Fibroblast of pulmonary artery (primary cell): ENCODE measurements at regions not wholly inside any gene's neighbourhood (a gene's known extent, or its start where the extent isn't known, plus 50 kb on each side); places are given as distances from the start of the nearest gene placed in this dataset.

Source experiments
- DNase-seq: peaks from one replicate; pipeline ENCODE4 v3.0.0-alpha.2; 2010; ENCODE audit warnings: low read depth
- H3K4me3 ChIP-seq: replicated peaks from 2 replicates; pipeline ENCODE4 v1.5.1; 2011; ENCODE audit warnings: low read depth, mild to moderate bottlenecking, control low read depth, low read length, moderate library complexity
- CTCF ChIP-seq: IDR thresholded peaks from 2 replicates; pipeline ENCODE4 v1.5.1; 2011; ENCODE audit warnings: mild to moderate bottlenecking, control low read depth, low read length, inconsistent platforms; ENCODE audit errors: missing control alignments

GRCh38 chr7:142614116-142614515 is 135.2 kb upstream of the PRSS1 start:
- no peak for TF ChIP-seq CTCF
- no peak for DNase-seq

GRCh38 chr7:142612237-142612881 is 136.9 kb upstream of the PRSS1 start:
- no peak overlapping the region for H3K4me3 ChIP-seq
- peak; percentile 29 for DNase-seq
- no peak for TF ChIP-seq CTCF

More at GRCh38 chr7:142614116-142614515, 135.2 kb upstream of the PRSS1 start:
- no peak overlapping the region for H3K4me3 ChIP-seq

GRCh38 chr7:142611566-142612236 is 137.6 kb upstream of the PRSS1 start:
- H3K4me3 ChIP-seq = no peak overlapping the region
- peak; percentile 24 for DNase-seq
- no peak for TF ChIP-seq CTCF

GRCh38 chr7:142608630-142609428 is 140.4 kb upstream of the PRSS1 start:
- H3K4me3 ChIP-seq = no peak overlapping the region
- no peak for DNase-seq
- TF ChIP-seq CTCF = no peak

GRCh38 chr7:142607351-142607750 is 141.9 kb upstream of the PRSS1 start:
- no peak for DNase-seq
- no peak for TF ChIP-seq CTCF
- no peak overlapping the region for H3K4me3 ChIP-seq

GRCh38 chr7:142606081-142606480 is 143.2 kb upstream of the PRSS1 start:
- no peak for TF ChIP-seq CTCF
- no peak for DNase-seq
- no peak overlapping the region for H3K4me3 ChIP-seq
